ENCODE measurements at regions not wholly inside any gene's neighbourhood (a gene's known extent, or its start where the extent isn't known, plus 50 kb on each side); places are given as distances from the start of the nearest gene placed in this dataset.

DNA sequence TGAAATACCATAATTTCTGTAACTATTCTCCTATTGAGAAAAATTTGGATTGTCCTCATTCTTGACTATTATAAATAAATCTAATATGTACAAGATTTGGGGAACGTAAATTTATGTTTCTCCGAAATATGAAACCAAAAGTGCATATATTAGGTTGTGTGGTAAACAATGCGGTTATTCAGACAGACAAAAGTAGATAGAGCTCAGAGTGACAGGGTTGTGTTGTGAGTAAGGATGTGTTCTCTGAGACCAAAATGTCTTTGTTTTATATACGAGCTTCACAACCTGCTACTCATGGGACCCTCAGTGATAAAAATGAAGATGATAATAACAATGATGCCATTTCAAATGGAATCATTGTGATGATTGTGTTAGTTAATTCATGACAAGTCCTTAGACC lies 796.3 kb upstream of the SLC10A2 start:
- TF ChIP-seq POLR2A (IDR thresholded peaks at IDR 0.05; ENCODE audit: low read depth, low read length) (no peak), TAF1 (IDR thresholded peaks at IDR 0.05; ENCODE audit: low read depth, low read length) (no peak), POLR2AphosphoS5 (IDR thresholded peaks at IDR 0.05; ENCODE audit: low read depth, low read length) (no peak), PAX5 (IDR thresholded peaks at IDR 0.05; ENCODE audit: insufficient read depth, low read length, severe bottlenecking) (no peak), SPI1 (IDR thresholded peaks at IDR 0.05; ENCODE audit: low read depth, low read length) (no peak)

All from GM12891 (cell line).